ENCODE measurements at regions not wholly inside any gene's neighbourhood (a gene's known extent, or its start where the extent isn't known, plus 50 kb on each side); places are given as distances from the start of the nearest gene placed in this dataset.

DNA sequence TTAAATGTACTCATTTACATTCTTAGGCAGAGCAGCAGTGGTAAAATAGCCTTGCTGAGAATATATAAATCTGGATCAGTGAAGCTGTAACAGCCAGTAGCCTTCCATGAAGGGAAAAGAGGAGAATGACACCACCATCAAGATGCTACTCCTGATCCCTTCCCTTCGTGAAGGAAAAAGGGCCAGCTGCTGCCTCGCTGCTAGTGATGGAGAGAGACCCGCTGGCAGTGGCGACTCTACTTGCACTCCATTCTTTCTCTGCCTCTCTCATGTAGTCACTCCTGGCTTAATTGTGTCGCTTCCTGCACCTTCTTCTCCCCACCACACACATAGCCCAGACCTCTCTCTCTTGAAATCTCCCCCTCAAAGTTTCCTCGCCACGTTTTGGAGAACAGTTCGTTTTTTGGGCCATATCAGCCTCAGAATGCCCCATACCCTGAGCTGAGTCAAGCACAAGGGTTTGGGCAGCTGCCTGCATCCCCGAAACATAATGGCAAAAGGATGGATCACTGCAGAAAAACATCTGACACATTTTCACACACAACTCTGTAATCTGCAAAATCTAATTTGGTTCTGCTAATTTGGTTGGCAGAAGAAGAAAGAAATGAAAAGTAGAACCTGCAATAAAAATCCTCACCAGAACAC is 460.3 kb upstream of the IL12A start:
- TF ChIP-seq POLR2AphosphoS5 (IDR thresholded peaks at IDR 0.05; ENCODE audit: low read depth, low read length), result no peak
- no peak for TF ChIP-seq SPI1 (IDR thresholded peaks at IDR 0.05; ENCODE audit: low read depth, low read length)
